Kidney (tissue), 13 donors: ENCODE measurements at regions not wholly inside any gene's neighbourhood (a gene's known extent, or its start where the extent isn't known, plus 50 kb on each side); places are given as distances from the start of the nearest gene placed in this dataset.

Source experiments
- DNase-seq, 5 donors: peaks; one replicate each; pipeline ENCODE4 v3.0.0-alpha.2; 2013 to 2020
- FAIRE-seq: peaks from 2 replicates; lab custom pipeline; 2012; peaks lifted over from hg19 to GRCh38; lab: Jason Lieb, UNC
- H3K27ac ChIP-seq, 2 donors: one replicate each; pipeline ENCODE4 v1.7.0; 2013; ENCODE audit warnings: low read depth in 2 of 2, low read length in 2 of 2, inconsistent platforms in 1 of 2
- H3K27me3 ChIP-seq: one replicate; pipeline ENCODE4 v1.7.1; 2013; ENCODE audit warnings: low read length, inconsistent platforms; ENCODE audit not compliant: control insufficient read depth, insufficient read depth
- H3K36me3 ChIP-seq, 3 donors: one replicate each; pipeline versions ENCODE4 v1.7.0 to v1.7.1; 2013; ENCODE audit warnings: low read length in 3 of 3, control low read depth in 1 of 3, inconsistent platforms in 1 of 3; ENCODE audit not compliant: insufficient read depth in 3 of 3, control insufficient read depth in 2 of 3
- H3K4me1 ChIP-seq, 3 donors: one replicate each; pipeline versions ENCODE4 v1.7.0 to v1.7.1; 2013; ENCODE audit warnings: low read length in 3 of 3, inconsistent platforms in 1 of 3, low read depth in 1 of 3; ENCODE audit not compliant: control insufficient read depth in 2 of 3, insufficient read depth in 2 of 3
- H3K4me3 ChIP-seq, 3 donors: one replicate each; pipeline versions ENCODE4 v1.7.0 to v1.8.1; 2013; ENCODE audit warnings: low read length in 3 of 3, control low read depth in 1 of 3, inconsistent platforms in 1 of 3
- H3K9ac ChIP-seq, 3 donors: one replicate each; pipeline versions ENCODE4 v1.7.0 to v1.7.1; 2013; ENCODE audit warnings: low read length in 3 of 3, control low read depth in 1 of 3, inconsistent platforms in 1 of 3
- H3K9me3 ChIP-seq, 3 donors: one replicate each; pipeline versions ENCODE4 v1.7.0 to v1.7.1; 2013; ENCODE audit warnings: low read length in 3 of 3, control low read depth in 1 of 3, inconsistent platforms in 1 of 3; ENCODE audit not compliant: control insufficient read depth in 2 of 3, insufficient read depth in 1 of 3
- CTCF ChIP-seq: IDR thresholded peaks from 3 replicates; pipeline ENCODE4 v1.5.1; 2012; ENCODE audit warnings: mild to moderate bottlenecking, moderate library complexity, borderline replicate concordance; ENCODE audit not compliant: insufficient read depth; ENCODE audit errors: extremely low read depth
- intact Hi-C: fragments of 100-400 bp; cut with DNase I; formaldehyde crosslinking; loops from one replicate; pipeline ENCODE4 v1.11.1; 2022
- donor health status: control.
- donor health status: control.
- donor health status: control.
- donor health status: control.
- donor health status: control.
- donor health status: DM: yes; HTN: yes; CAD: no.
- donor health status: Normal renal cell carcinoma (clear cell type).

- H3K27ac ChIP-seq: no peak overlapping the region
- no peak for DNase-seq
- no peak for FAIRE-seq
- no peaks in the 10 kb centered on the region for H3K36me3 ChIP-seq
- no peak overlapping the region for H3K4me3 ChIP-seq
- H3K4me1 ChIP-seq: no peaks in the 10 kb centered on the region
- intact Hi-C loops: no loop called here
- H3K9me3 ChIP-seq: no peaks in the 10 kb centered on the region
- no peak for TF ChIP-seq CTCF
- H3K9ac ChIP-seq: no peak overlapping the region
- H3K27me3 ChIP-seq: no peaks in the 10 kb centered on the region
These were observed 499.8 kb downstream of the LIG4 start for GRCh38 chr13:107715496-107715895.

DNA sequence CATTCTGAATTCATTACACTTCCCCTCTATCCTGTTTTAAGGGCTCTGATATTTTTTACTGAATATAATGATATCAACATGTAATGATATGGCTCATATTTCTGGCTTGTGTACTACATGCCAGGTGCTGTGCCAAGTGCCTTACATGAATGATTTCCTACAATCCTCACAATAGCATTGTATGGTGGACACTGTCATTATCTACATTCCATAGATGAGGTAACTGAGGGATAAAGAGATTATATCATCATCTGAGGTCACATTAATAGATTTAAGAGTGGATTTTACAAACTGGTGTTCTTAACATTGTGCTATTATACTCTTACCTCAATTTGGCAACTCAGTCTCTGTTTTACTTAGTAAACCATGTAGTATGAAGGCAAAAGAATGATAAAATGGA lies 502.0 kb downstream of the LIG4 start:
- H3K4me3 ChIP-seq: no peak overlapping the region
- DNase-seq: no peak
- no peaks in the 10 kb centered on the region for H3K4me1 ChIP-seq

DNA sequence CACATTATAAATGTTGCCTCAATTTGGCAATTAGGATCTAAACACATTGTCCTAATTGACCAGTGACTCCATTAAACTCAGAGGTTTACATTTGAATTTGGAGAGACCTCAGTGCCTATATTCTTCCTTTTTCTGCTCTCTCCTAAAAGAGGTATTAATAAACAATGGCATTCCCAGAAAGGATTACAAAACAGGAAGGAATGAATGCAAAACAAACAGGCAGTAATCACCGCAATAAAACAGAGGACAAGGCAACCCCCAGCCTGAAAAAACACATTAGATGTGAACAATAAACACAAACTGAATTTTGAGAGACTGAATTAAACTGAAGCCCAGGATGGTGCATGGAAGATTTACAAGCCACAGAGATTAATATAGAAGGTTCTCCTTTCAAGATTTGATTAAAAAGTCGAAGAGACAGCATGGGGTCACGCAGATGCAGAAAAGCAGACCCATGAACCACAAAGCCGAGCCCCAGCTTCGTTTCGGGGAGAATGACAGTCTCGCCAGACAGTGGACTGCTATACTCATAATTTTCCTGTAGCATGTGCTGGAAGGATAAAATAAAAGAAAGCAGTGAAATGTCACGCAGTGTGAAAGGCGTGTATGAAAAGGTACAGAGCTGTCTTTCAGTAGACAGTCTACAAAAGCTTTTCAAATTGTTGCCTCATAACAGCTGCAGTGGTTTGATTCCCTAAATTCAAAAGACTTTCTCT lies 503.0 kb downstream of the LIG4 start:
- DNase-seq (no peak), FAIRE-seq (no peak)
- Histone ChIP-seq H3K9me3 (no peaks in the 10 kb centered on the region), H3K27me3 (no peaks in the 10 kb centered on the region), H3K4me1 (no peaks in the 10 kb centered on the region), H3K27ac (no peak overlapping the region), H3K9ac (no peak overlapping the region), H3K4me3 (no peak overlapping the region), H3K36me3 (no peaks in the 10 kb centered on the region)
- intact Hi-C loops: no loop called here
- TF ChIP-seq CTCF: no peak

More for the DNA sequence above, 502.0 kb downstream of the LIG4 start:
- intact Hi-C loops: no loop called here
- Histone ChIP-seq H3K9me3 (no peaks in the 10 kb centered on the region), H3K9ac (no peak overlapping the region), H3K27ac (no peak overlapping the region), H3K27me3 (no peaks in the 10 kb centered on the region), H3K36me3 (no peaks in the 10 kb centered on the region)
- FAIRE-seq: no peak
- TF ChIP-seq CTCF: no peak

GRCh38 chr13:107690181-107690580 lies 525.2 kb downstream of the LIG4 start:
- DNase-seq (no peak), FAIRE-seq (no peak)
- Histone ChIP-seq H3K27me3 (no peaks in the 10 kb centered on the region), H3K27ac (no peak overlapping the region), H3K36me3 (no peaks in the 10 kb centered on the region), H3K4me1 (no peaks in the 10 kb centered on the region), H3K9ac (no peak overlapping the region), H3K4me3 (no peak overlapping the region), H3K9me3 (no peaks in the 10 kb centered on the region)
- no peak for TF ChIP-seq CTCF
- intact Hi-C loops: no loop called here
